GM19035 (cell line): ENCODE measurements at regions not wholly inside any gene's neighbourhood (a gene's known extent, or its start where the extent isn't known, plus 50 kb on each side); places are given as distances from the start of the nearest gene placed in this dataset.

Experiments
- ATAC-seq: cut with Tn5 transposase; IDR thresholded peaks from one replicate; pipeline ENCODE4 v1.9.1; 2021; ENCODE audit not compliant: unreplicated experiment

DNA sequence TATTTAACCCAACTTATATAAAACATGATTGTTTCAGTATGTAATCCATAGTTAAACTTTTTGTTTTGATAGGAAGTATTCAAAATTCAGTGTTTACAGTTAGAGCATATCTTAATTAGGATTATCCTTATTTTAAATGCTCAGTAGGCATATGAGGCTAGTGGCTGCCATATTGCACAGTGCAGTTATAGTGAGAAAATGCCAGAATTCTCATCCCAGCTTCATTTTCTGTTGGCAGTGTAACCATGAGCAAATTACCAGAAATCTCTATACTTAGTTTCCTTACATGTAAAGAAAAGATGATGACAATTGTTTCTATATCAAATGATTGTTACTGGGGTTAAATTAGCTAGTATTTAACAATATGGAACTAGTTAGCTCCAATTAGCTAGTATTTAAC, 265.8 kb downstream of the ARAP2 start:
- ATAC-seq = no peak

DNA sequence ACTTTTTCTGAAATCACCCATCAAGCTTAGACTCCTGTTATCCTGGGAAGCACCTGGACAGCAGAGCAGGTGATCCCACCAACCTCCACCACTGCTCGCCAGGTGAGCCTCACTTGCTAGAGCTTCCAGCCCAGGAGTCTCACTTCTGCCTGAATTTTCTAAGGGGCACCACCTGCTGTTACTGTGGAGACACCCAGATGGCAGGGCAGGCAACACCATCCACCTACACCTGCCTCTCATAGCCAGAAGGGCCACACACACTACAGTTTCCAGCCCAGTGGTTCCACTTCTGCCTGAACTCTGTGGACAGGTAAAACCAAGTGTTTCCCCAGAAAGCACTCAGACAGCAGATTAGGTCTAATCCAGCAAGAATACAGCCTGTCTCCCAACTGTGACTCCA, 262.0 kb downstream of the ARAP2 start:
- no peak for ATAC-seq

DNA sequence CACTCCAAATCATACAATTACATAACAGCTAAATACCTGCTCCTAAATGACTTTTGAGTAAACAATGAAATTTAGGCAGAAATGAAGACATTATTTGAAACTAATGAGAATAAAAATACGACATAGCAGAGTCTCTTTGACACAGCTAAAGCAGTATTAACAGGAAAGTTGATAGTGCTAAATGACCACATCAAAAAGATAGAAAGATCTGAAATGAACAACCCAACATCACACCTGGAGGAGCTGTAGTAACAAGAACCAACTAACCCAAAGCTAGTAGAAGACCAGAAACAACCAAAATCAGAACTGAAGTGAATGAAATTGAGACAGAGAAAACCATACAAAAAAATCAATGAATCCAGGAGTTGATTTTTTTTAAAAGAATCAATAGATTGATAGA, 257.8 kb downstream of the ARAP2 start:
- no peak for ATAC-seq

DNA sequence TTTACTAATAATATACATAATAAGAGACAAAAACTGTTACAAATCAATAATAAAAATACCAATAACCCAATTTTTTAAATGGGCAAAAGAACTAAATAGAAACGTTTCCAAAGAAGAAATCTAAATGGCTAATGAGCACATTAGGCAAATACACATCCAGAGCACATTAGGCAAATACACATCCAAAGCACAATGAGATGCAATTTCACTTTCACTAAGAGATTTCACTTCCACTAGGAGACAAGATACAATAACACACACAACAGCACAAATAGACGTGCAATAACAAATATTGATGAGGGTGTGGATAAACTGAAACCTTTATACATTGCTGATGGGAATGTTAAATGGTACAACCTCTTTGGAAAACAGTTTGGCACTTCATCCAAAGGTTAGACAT, 250.7 kb downstream of the ARAP2 start:
- no peak for ATAC-seq

DNA sequence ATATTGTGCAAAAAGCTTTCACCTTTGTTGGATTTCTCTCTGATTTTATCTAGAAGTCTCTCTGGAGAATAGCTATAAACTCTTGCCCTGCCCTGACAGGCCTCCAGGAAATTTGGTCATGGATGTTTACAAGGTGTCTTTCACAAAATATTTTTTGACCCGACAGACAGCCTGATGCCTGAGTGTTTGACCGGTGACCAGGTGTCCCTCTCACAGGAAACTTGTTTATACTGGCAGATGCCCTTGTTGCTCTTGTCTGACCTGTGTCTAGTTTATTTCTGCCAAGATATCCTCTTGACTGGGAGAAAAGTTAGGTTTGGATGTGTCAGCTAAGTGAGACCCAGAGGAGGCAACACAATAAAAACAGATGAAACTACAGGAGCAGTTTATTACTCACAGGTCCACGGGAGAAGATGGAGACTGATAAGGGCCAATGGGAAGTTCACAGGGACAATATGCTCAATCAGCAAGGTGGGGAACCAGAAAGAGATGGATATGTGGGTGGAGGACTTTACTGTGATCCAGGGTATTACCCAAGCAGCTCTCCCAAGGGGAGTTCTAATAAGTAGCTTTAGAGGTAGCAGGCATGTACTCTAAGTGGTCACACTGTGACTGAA, 243.3 kb downstream of the ARAP2 start:
- ATAC-seq = no peak

DNA sequence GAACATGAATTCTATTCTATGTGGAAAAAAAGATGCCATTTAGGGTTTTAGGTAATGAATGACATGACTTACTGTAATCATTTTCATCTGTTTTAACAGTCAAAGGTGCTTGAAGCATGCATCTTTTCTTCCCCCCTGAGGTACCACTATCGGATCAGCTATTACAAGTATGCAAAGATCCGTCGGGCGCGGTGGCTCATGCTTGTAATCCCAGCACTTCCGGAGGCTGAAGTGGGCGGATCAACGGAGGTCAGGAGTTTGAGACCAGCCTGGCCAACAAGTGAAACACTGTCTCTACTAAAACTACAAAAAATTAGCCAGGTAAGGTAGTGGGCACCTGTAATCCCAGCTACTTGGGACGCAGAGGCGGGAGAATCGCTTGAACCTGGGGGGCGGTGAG, 241.3 kb downstream of the ARAP2 start:
- ATAC-seq = no peak

DNA sequence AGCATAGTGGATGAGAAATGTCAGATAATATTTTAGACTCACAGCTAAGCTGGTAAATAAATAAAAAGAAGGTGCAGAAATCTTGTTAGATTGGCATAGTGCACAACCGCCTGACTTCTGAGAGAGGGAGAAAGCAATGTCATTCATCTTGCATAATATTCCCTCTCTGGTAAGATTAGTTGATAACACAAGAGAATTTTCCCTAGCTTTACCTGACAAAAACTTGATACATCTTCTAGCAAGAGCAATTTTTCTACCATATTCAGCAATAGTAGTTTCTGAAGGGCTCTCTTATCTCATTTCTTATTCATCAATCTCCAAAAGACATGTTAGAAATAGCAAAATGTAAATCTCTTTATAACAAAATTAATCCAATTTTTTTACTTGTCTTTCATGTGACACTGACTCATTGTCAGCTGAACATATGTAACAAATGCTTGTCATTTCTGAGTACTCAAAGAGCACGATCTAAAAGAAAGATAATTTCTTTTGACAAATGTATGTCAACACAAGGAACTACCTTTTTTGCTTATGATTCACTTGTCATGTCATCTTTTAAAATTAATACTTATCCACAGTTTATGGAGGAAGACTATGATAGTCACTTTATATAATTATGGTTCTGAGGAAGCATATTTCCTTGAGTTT, 240.0 kb downstream of the ARAP2 start:
- no peak for ATAC-seq

DNA sequence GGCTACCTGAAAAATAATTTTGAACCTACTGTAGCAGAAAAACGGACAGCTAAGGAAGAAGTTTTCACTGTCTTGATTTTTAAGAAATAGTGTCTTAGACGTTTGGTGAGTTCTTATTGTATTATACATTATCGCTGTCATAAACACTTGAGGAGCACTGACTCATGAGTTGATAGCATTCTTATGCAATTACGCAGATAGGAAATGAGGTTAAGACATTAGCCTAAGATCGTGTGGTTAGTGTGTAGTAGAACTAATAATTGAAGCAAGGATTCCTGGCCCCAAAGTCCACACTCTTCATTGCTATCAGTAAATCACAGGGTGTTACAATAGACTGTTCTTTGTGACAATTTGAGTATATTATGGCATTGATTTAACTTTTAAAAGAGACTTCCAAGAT, 238.1 kb downstream of the ARAP2 start:
- ATAC-seq = no peak

DNA sequence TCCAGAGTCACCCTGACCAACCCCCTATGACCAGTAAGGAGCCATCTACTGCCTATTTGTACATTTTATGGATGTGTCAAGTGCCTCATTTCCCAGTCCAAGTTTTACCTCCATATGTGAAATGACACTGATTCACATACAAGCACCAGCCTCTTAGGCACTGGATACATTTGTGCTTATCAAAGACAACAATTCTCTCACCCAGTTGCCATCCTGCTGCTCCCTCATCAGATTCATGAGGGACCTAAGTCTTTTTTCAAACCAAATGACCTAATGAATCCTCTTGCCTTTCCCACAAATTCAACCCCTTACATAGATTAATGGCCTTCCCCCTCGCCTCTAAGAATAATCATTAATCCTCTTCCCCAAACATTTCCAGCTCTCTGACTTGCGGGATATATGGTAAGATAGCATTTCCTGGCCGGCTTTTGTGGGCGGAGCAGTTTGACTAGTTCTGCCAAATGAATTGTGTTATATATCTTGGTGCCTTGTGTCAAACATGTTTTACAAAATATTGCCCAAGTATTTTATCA, 233.9 kb downstream of the ARAP2 start:
- no peak for ATAC-seq

DNA sequence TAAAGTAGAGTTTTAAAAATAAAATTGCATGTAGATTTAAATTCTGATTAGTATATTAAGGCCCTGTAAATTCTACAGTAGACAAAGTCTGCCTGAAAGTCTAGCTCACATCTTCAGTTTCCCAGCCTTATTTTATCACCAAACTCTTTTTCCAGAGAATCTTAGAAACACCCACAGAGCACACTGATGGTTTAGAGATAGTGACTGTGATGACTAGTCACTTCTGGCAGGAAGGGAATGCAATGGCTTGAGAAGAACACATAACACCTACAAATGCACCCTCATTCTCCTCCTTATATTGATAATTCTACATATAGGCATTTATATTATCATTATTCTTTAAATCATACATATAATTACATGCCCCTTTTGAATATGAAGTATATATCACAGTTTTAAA, 232.9 kb downstream of the ARAP2 start:
- no peak for ATAC-seq

DNA sequence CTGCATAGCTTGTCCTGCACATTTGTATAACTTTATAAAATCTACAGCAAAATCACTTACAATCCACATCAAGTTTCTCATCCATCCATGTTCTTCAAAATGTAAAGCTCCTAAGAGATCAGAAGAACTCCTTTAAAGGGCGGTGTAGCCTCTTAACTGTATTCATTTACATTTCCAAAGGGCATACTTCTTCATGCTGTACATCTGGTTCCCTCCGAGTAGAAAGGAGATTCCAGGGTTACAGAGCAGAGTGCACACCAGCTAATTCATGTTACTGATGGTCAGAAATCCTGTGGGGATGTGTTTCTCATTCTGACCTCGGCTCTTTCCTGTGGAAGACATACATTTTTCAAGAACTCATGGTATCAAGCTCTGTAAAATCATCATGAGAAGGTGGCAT, 231.8 kb downstream of the ARAP2 start:
- ATAC-seq = no peak

DNA sequence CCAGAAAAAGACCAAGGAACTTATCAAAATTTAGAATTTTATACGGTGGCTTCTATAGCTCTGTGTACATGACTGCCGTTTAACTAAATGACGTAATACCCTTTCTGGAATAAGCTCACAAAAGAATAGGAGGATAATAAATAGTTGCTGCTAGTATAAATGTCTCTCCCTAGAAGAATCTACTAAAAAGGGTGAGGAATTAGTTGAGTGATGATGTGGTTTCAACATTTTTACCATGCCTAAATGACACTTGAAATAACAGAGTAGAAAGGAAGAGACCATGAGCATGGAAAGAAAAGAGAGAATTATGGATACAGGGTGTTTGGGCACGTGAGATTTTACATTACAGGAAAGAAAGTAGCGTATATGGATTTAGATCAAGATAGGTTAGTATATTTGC, 231.1 kb downstream of the ARAP2 start:
- no peak for ATAC-seq
